ENCODE measurements at regions not wholly inside any gene's neighbourhood (a gene's known extent, or its start where the extent isn't known, plus 50 kb on each side); places are given as distances from the start of the nearest gene placed in this dataset.

DNA sequence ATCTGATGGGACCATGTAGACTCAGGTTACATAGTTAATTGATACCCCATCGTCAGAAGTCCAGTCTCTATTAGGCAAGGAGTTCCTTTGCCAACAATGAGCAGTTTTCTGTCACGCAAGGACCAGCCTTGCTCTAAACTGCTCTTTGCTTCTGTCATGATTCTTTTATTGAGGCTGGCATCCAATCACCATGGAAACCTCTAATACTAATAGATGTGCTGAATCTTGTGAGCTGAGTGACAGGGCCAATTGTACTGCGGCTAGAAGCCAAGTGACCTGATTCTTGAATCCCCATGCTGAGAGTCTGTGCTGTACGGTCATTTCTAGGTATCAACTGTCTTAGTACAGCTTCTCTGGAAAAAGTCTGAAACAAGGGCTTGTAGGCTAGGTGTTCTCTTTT is 395.6 kb downstream of the RND3 start:
- TF ChIP-seq SNRNP70 (optimal IDR thresholded peaks at IDR 0.05; ENCODE audit: low read depth, low read length) = no peak
- TF ChIP-seq, protein P1, sequence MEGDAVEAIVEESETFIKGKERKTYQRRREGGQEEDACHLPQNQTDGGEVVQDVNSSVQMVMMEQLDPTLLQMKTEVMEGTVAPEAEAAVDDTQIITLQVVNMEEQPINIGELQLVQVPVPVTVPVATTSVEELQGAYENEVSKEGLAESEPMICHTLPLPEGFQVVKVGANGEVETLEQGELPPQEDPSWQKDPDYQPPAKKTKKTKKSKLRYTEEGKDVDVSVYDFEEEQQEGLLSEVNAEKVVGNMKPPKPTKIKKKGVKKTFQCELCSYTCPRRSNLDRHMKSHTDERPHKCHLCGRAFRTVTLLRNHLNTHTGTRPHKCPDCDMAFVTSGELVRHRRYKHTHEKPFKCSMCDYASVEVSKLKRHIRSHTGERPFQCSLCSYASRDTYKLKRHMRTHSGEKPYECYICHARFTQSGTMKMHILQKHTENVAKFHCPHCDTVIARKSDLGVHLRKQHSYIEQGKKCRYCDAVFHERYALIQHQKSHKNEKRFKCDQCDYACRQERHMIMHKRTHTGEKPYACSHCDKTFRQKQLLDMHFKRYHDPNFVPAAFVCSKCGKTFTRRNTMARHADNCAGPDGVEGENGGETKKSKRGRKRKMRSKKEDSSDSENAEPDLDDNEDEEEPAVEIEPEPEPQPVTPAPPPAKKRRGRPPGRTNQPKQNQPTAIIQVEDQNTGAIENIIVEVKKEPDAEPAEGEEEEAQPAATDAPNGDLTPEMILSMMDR (IDR thresholded peaks at IDR 0.05 in 2 of 3, conservative IDR thresholded peaks at IDR 0.05 in 1 of 3; ENCODE audit: insufficient read depth in 2 of 3, low read depth in 1 of 3, low read length in 3 of 3) = no peak
- TF ChIP-seq, protein P2, sequence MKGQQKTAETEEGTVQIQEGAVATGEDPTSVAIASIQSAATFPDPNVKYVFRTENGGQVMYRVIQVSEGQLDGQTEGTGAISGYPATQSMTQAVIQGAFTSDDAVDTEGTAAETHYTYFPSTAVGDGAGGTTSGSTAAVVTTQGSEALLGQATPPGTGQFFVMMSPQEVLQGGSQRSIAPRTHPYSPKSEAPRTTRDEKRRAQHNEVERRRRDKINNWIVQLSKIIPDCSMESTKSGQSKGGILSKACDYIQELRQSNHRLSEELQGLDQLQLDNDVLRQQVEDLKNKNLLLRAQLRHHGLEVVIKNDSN (CRISPR knock-in tag; IDR thresholded peaks at IDR 0.05) = no peak
- TF ChIP-seq YY1 (IDR thresholded peaks at IDR 0.05; ENCODE audit: borderline replicate concordance in 1 of 3, control insufficient read depth in 1 of 3, extremely low read depth in 1 of 3, insufficient read depth in 3 of 3, insufficient read length in 1 of 3, insufficient replicate concordance in 2 of 3, low read depth in 1 of 3, low read length in 2 of 3) = no peak
- no peak for TF ChIP-seq KAT8 (IDR thresholded peaks at IDR 0.05; ENCODE audit: low read depth)
- no peak for TF ChIP-seq TCF7 (IDR thresholded peaks at IDR 0.05; ENCODE audit: borderline replicate concordance)
- TF ChIP-seq FOXM1 (IDR thresholded peaks at IDR 0.05; ENCODE audit: low read depth) = no peak
- TF ChIP-seq FOXM1 (CRISPR knock-in tag; IDR thresholded peaks at IDR 0.05; ENCODE audit: low read depth) = no peak
- TF ChIP-seq, protein P3, sequence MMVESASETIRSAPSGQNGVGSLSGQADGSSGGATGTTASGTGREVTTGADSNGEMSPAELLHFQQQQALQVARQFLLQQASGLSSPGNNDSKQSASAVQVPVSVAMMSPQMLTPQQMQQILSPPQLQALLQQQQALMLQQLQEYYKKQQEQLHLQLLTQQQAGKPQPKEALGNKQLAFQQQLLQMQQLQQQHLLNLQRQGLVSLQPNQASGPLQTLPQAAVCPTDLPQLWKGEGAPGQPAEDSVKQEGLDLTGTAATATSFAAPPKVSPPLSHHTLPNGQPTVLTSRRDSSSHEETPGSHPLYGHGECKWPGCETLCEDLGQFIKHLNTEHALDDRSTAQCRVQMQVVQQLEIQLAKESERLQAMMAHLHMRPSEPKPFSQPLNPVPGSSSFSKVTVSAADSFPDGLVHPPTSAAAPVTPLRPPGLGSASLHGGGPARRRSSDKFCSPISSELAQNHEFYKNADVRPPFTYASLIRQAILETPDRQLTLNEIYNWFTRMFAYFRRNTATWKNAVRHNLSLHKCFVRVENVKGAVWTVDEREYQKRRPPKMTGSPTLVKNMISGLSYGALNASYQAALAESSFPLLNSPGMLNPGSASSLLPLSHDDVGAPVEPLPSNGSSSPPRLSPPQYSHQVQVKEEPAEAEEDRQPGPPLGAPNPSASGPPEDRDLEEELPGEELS (CRISPR knock-in tag; IDR thresholded peaks at IDR 0.05; ENCODE audit: borderline replicate concordance) = no peak
- TF ChIP-seq, protein P4, sequence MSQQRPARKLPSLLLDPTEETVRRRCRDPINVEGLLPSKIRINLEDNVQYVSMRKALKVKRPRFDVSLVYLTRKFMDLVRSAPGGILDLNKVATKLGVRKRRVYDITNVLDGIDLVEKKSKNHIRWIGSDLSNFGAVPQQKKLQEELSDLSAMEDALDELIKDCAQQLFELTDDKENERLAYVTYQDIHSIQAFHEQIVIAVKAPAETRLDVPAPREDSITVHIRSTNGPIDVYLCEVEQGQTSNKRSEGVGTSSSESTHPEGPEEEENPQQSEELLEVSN (IDR thresholded peaks at IDR 0.05; ENCODE audit: borderline replicate concordance in 1 of 2, extremely low read depth in 1 of 2, insufficient read depth in 1 of 2, insufficient read length in 1 of 2, low read depth in 1 of 2, low read length in 1 of 2, poor library complexity in 1 of 2, severe bottlenecking in 1 of 2) = no peak
- no peak for TF ChIP-seq TCF7L2 (IDR thresholded peaks at IDR 0.05; ENCODE audit: low read depth, low read length)

Measured in K562 (cell line).